GF-D8 (cell line): ENCODE measurements at regions not wholly inside any gene's neighbourhood (a gene's known extent, or its start where the extent isn't known, plus 50 kb on each side); places are given as distances from the start of the nearest gene placed in this dataset.

ENCODE experiments used
- DNase-seq: peaks from one replicate; lab custom pipeline; 2025; lab: John Stamatoyannopoulos, UW

- DNase-seq: peak; percentile 29
These were observed 171.9 kb upstream of the GATA6 start for GRCh38 chr18:21997207-21998143.

GRCh38 chr18:21998486-21998885, 170.9 kb upstream of the GATA6 start:
- no peak for DNase-seq

GRCh38 chr18:22001912-22002487, 167.4 kb upstream of the GATA6 start:
- DNase-seq: no peak

GRCh38 chr18:22005191-22005841, 164.1 kb upstream of the GATA6 start:
- DNase-seq: no peak

GRCh38 chr18:22006458-22006857, 162.9 kb upstream of the GATA6 start:
- no peak for DNase-seq

GRCh38 chr18:22009242-22009641, 160.1 kb upstream of the GATA6 start:
- DNase-seq: no peak

- DNase-seq: no peak
These were observed 155.4 kb upstream of the GATA6 start for GRCh38 chr18:22013993-22014392.

GRCh38 chr18:22015156-22015555, 154.2 kb upstream of the GATA6 start:
- DNase-seq: no peak

GRCh38 chr18:22018366-22018765, 151.0 kb upstream of the GATA6 start:
- DNase-seq: no peak

GRCh38 chr18:22019193-22019592, 150.2 kb upstream of the GATA6 start:
- no peak for DNase-seq

GRCh38 chr18:22020127-22020866, 149.1 kb upstream of the GATA6 start:
- DNase-seq: no peak

GRCh38 chr18:22020867-22021370, 148.5 kb upstream of the GATA6 start:
- DNase-seq: no peak

- no peak for DNase-seq
These were observed 147.7 kb upstream of the GATA6 start for GRCh38 chr18:22021701-22022100.

GRCh38 chr18:22024924-22025323, 144.5 kb upstream of the GATA6 start:
- DNase-seq: no peak

GRCh38 chr18:22026362-22026761, 143.0 kb upstream of the GATA6 start:
- no peak for DNase-seq

- DNase-seq: no peak
These were observed 142.5 kb upstream of the GATA6 start for GRCh38 chr18:22026889-22027288.

GRCh38 chr18:22031611-22032010, 137.8 kb upstream of the GATA6 start:
- no peak for DNase-seq

GRCh38 chr18:22032392-22032961, 136.9 kb upstream of the GATA6 start:
- DNase-seq: no peak

GRCh38 chr18:22033085-22033484, 136.3 kb upstream of the GATA6 start:
- DNase-seq: no peak

GRCh38 chr18:22034276-22034675, 135.1 kb upstream of the GATA6 start:
- no peak for DNase-seq

GRCh38 chr18:22040533-22040932, 128.9 kb upstream of the GATA6 start:
- no peak for DNase-seq

GRCh38 chr18:22043837-22044236, 125.6 kb upstream of the GATA6 start:
- DNase-seq: no peak
